Prostate gland (tissue), 2 donors: ENCODE measurements at regions not wholly inside any gene's neighbourhood (a gene's known extent, or its start where the extent isn't known, plus 50 kb on each side); places are given as distances from the start of the nearest gene placed in this dataset.

Experiments
- DNase-seq: peaks from one replicate; pipeline ENCODE4 v3.0.0-alpha.2; 2019; ENCODE audit warnings: low spot score
- H3K27ac ChIP-seq, 2 donors: fragments of 200-600 bp; sonication (generic); 2 replicates each; pipeline ENCODE4 v1.5.1; 2017 to 2019
- H3K27me3 ChIP-seq: fragments of 200-600 bp; sonication (generic); replicated peaks from 2 replicates; pipeline ENCODE4 v1.5.1; 2019; ENCODE audit not compliant: insufficient read depth
- H3K36me3 ChIP-seq, 2 donors: fragments of 200-600 bp; sonication (generic); 1 replicate in 1 of 2; 2 replicates in 1 of 2; pipeline versions ENCODE4 v1.5.1 to v1.8.1; 2017 to 2019
- H3K4me1 ChIP-seq: fragments of 200-600 bp; sonication (generic); replicated peaks from 2 replicates; pipeline ENCODE4 v1.5.1; 2019
- H3K4me3 ChIP-seq, 2 donors: fragments of 200-600 bp; sonication (generic); 2 replicates each; pipeline ENCODE4 v1.5.1; 2017 to 2019
- H3K9me3 ChIP-seq: fragments of 200-600 bp; sonication (generic); 2 replicates; pipeline ENCODE4 v1.5.1; 2017
- POLR2A ChIP-seq: fragments of 450-650 bp; IDR thresholded peaks from one replicate; pipeline ENCODE4 v1.6.1; 2016; ENCODE audit warnings: antibody characterized with exemption, mild to moderate bottlenecking
- POLR2AphosphoS5 ChIP-seq: sonication (generic); formaldehyde crosslinking; IDR thresholded peaks from one replicate; pipeline ENCODE4 v1.6.1; 2017; ENCODE audit warnings: antibody characterized with exemption
- WGBS: methylation state at CpG from one replicate; pipeline ENCODE4 v1.1.5; 2018; 5-methylcytosine and 5-hydroxymethylcytosine counted together
- intact Hi-C: fragments of 100-400 bp; cut with DNase I; formaldehyde crosslinking; loops from one replicate; pipeline ENCODE4 v1.14.2; 2022
- TF ChIP-seq, protein P1 (sequence below), 4 experiments: fragments of 200-600 bp in 2 of 4; fragments of 450-650 bp in 2 of 4; sonication (generic) in 2 of 4; IDR thresholded peaks; 1 replicate in 3 of 4; 2 replicates in 1 of 4; pipeline ENCODE4 v1.5.1; 2016 to 2019; ENCODE audit warnings: antibody characterized with exemption in 4 of 4, mild to moderate bottlenecking in 2 of 4, moderate library complexity in 2 of 4

DNA sequence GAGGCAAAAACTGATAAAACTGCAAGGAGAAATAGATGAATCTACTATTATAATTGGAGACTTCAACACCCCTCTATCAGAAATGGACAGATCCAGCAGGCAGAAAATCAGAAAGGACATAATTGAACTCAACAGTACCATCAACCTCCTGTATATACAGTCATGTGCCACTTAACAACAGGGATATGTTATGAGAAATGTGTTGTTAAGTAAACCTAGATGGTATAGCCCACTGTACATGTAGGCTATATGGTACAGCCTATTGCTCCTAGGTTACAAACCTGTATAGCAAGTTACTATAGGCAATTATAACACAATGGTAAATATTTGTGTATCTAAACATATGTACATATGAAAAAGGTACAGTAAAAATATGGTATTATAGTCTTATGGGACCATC is 66.8 kb upstream of the PHF21A start:
- no peaks in the 10 kb centered on the region for H3K36me3 ChIP-seq
- no peaks in the 10 kb centered on the region for H3K9me3 ChIP-seq
- H3K27ac ChIP-seq: no peak overlapping the region
- TF ChIP-seq, protein P1, sequence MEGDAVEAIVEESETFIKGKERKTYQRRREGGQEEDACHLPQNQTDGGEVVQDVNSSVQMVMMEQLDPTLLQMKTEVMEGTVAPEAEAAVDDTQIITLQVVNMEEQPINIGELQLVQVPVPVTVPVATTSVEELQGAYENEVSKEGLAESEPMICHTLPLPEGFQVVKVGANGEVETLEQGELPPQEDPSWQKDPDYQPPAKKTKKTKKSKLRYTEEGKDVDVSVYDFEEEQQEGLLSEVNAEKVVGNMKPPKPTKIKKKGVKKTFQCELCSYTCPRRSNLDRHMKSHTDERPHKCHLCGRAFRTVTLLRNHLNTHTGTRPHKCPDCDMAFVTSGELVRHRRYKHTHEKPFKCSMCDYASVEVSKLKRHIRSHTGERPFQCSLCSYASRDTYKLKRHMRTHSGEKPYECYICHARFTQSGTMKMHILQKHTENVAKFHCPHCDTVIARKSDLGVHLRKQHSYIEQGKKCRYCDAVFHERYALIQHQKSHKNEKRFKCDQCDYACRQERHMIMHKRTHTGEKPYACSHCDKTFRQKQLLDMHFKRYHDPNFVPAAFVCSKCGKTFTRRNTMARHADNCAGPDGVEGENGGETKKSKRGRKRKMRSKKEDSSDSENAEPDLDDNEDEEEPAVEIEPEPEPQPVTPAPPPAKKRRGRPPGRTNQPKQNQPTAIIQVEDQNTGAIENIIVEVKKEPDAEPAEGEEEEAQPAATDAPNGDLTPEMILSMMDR (IDR thresholded peaks at IDR 0.05): no peak
- TF ChIP-seq POLR2AphosphoS5 (no peak), POLR2A (no peak)
- H3K4me3 ChIP-seq: no peak overlapping the region
- intact Hi-C loops: no loop called here
- no peak for DNase-seq
- H3K27me3 ChIP-seq: no peaks in the 10 kb centered on the region
- no peaks in the 10 kb centered on the region for H3K4me1 ChIP-seq

DNA sequence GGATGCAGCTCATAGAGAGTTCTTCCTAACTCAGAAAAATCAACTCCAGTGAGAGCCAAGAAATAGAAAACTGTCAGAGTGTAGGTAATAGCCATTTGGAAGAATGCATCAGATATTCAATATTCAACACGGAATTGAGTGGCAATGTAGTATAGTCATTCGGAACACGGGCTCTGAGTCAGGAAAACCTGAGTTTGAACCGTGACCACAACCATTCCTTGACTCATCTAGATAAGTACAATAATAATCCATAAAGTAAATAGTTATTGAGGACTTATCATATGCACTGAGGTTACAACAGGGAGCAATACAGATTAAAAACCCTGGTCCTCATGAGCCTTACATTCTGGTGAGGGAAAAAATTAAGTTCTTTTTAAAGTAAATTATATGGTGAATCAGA is 62.6 kb upstream of the PHF21A start:
- 87% methylated on average over 4 of the region's 4 CpGs for WGBS
- H3K9me3 ChIP-seq: no peaks in the 10 kb centered on the region
- intact Hi-C loops: no loop called here

DNA sequence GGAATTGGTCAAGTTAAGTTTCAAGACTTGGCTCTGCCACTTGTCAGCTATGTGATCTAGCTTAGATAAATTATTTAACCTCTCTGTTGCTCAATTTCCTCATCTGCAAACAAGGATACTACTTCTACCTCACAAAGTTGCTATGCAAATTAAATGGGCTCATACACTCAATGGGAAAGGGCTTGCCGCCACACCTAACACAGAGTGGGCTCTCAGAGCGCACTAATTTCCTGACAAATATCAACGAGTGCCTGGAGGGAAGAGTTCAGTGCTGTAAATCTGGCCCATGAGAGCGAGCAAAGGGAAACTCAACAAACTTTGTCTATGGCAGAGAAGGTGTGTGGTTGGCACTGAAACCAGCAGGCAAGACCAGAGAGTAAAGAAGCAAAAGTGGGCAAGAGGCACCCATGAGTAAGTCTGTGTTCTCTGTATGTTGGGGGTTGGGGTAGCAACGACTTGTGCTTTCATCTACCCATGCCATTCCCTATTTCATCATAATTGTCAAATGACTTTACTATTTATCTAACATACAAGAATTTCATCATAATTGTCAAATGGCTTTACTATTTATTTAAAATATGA is 60.7 kb upstream of the PHF21A start:
- DNase-seq: no peak
- Histone ChIP-seq H3K36me3 (no peaks in the 10 kb centered on the region), H3K4me3 (no peak overlapping the region), H3K9me3 (no peaks in the 10 kb centered on the region), H3K4me1 (no peaks in the 10 kb centered on the region), H3K27ac (no peak overlapping the region), H3K27me3 (no peaks in the 10 kb centered on the region)
- TF ChIP-seq POLR2A (no peak), POLR2AphosphoS5 (no peak)
- TF ChIP-seq, protein P1 (IDR thresholded peaks at IDR 0.05): no peak
- WGBS: 85% methylated on average over 5 of the region's 5 CpGs
- intact Hi-C loops: no loop called here

More for the DNA sequence above, 62.6 kb upstream of the PHF21A start:
- H3K27me3 ChIP-seq: no peaks in the 10 kb centered on the region
- H3K4me1 ChIP-seq: no peaks in the 10 kb centered on the region
- DNase-seq: no peak
- H3K36me3 ChIP-seq: no peaks in the 10 kb centered on the region
- no peak overlapping the region for H3K27ac ChIP-seq
- H3K4me3 ChIP-seq: no peak overlapping the region
- TF ChIP-seq POLR2A: no peak

DNA sequence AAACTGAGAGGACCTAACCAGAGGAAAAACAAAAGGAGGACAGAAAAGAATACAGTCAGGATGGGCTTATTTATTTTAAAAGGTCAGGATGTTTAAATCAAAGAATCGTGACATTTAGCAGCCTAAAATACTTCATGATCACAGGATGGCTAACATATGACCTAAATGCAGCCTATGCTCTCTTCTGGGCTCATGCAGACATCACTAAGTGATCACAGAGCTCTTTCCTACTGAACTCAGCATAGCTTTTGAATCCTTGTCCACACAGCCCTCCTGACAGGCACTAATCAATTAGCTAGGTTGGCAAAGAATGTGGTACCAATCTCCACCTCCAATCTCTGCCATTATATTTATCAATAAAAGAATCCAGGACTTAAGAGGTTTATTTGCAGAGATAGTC is 60.1 kb upstream of the PHF21A start:
- Histone ChIP-seq H3K9me3 (no peaks in the 10 kb centered on the region), H3K4me3 (no peak overlapping the region), H3K27ac (no peak overlapping the region), H3K4me1 (no peaks in the 10 kb centered on the region), H3K27me3 (no peaks in the 10 kb centered on the region), H3K36me3 (no peaks in the 10 kb centered on the region)
- intact Hi-C loops: no loop called here
- WGBS: 77% methylated on average over 1 of the region's 1 CpG
- TF ChIP-seq, protein P1 (IDR thresholded peaks at IDR 0.05): no peak
- no peak for TF ChIP-seq POLR2A
- no peak for TF ChIP-seq POLR2AphosphoS5
- no peak for DNase-seq

DNA sequence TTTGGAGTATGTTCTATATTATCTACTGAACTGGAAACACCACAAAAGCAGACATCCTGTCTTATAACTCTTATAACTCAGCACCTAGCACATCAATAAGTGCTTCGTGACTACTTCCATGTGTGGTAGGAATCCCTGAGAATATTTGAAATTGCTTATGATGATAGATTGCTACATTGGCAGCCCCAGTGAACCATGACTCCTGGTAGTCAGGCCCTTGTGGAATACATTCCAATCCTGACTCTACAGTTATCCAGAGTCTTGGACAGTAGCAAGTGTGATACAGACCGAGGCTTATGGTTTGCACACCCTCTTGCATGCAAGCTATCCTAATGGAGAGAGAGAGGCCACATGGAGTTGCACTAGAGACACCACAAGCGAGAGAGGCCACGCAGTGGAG is 59.5 kb upstream of the PHF21A start:
- 87% methylated on average over 4 of the region's 4 CpGs for WGBS

DNA sequence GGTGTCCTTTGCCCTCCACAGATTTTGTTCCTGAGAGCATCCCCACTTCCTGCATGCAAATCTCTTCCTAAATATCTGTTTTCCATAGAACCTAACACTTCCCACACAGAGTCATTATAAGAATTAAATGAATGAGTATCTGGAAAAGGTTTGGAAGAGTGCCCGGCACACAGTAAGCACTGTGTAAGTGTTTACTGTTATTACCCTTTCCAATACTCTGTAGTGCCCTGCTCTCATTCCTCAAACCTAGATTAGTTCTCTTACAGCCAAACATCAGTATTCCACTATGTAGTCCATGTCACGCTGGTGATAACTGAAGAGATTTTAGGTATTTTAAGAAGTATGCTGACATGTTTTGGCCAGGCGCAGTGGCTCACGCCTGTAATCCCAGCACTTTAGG is 57.3 kb upstream of the PHF21A start:
- no peaks in the 10 kb centered on the region for H3K4me1 ChIP-seq
- no peak for DNase-seq
- H3K27ac ChIP-seq: no peak overlapping the region
- H3K27me3 ChIP-seq: no peaks in the 10 kb centered on the region
- no peak overlapping the region for H3K4me3 ChIP-seq
- TF ChIP-seq POLR2A (no peak), POLR2AphosphoS5 (no peak)
- TF ChIP-seq, protein P1 (IDR thresholded peaks at IDR 0.05): no peak
- 92% methylated on average over 4 of the region's 4 CpGs for WGBS
- no peaks in the 10 kb centered on the region for H3K9me3 ChIP-seq
- intact Hi-C loops: no loop called here
- H3K36me3 ChIP-seq: no peaks in the 10 kb centered on the region

More for the DNA sequence above, 59.5 kb upstream of the PHF21A start:
- H3K4me1 ChIP-seq: no peaks in the 10 kb centered on the region
- H3K27ac ChIP-seq: no peak overlapping the region
- no peak for DNase-seq
- no peak overlapping the region for H3K4me3 ChIP-seq
- no peaks in the 10 kb centered on the region for H3K27me3 ChIP-seq
- H3K9me3 ChIP-seq: no peaks in the 10 kb centered on the region
- no peak for TF ChIP-seq POLR2A
- no peaks in the 10 kb centered on the region for H3K36me3 ChIP-seq
- intact Hi-C loops: no loop called here
